Body of pancreas (tissue), 4 donors: ENCODE measurements at regions not wholly inside any gene's neighbourhood (a gene's known extent, or its start where the extent isn't known, plus 50 kb on each side); places are given as distances from the start of the nearest gene placed in this dataset.
A peak's percentile ranks its signal among the peaks of the same experiment; 100 is the strongest.

Experiments
- ATAC-seq: fragments of 150-250 bp; one replicate; pipeline ENCODE4 v1.9.1; 2016
- DNase-seq, 4 donors: peaks; one replicate each; pipeline ENCODE4 v3.0.0-alpha.2; 2019
- H3K27ac ChIP-seq, 4 donors: fragments of 200-600 bp; sonication (generic); 1 replicate in 3 of 4; 2 replicates in 1 of 4; pipeline versions ENCODE4 v1.5.1 to v1.6.1; 2016 to 2019; ENCODE audit warnings: mild to moderate bottlenecking in 1 of 4, mixed read lengths in 1 of 4, moderate library complexity in 1 of 4
- H3K27me3 ChIP-seq, 2 donors: fragments of 200-600 bp; sonication (generic); one replicate each; pipeline ENCODE4 v1.6.0; 2016; ENCODE audit warnings: mild to moderate bottlenecking in 1 of 2
- H3K36me3 ChIP-seq, 2 donors: fragments of 200-600 bp; sonication (generic); replicated peaks in 1 of 2; 2 replicates each; pipeline ENCODE4 v1.5.1; 2016; ENCODE audit warnings: low read depth in 2 of 2; ENCODE audit not compliant: insufficient read depth in 1 of 2
- H3K4me1 ChIP-seq: fragments of 200-600 bp; sonication (generic); one replicate; pipeline ENCODE4 v1.6.0; 2016
- H3K4me3 ChIP-seq, 2 donors: fragments of 200-600 bp; sonication (generic); 1 replicate in 1 of 2; 2 replicates in 1 of 2; pipeline ENCODE4 v1.5.1; 2016 to 2019
- H3K9me3 ChIP-seq, 3 donors: fragments of 200-600 bp; sonication (generic); 1 replicate in 2 of 3; 2 replicates in 1 of 3; pipeline ENCODE4 v1.5.1; 2016
- POLR2A ChIP-seq, 3 donors: fragments of 450-650 bp; IDR thresholded peaks; one replicate each; pipeline ENCODE4 v1.6.1; 2016; ENCODE audit warnings: antibody characterized with exemption in 3 of 3, mild to moderate bottlenecking in 2 of 3
- WGBS, 2 donors: methylation state at CpG; one replicate each; pipeline ENCODE4 v1.1.5; 2017; 5-methylcytosine and 5-hydroxymethylcytosine counted together
- intact Hi-C: fragments of 100-400 bp; cut with DNase I; formaldehyde crosslinking; loops from one replicate; pipeline ENCODE4 v1.15.1; 2023
- TF ChIP-seq, protein P1 (sequence below), 7 experiments: fragments of 450-650 bp in 4 of 7; fragments of 200-600 bp in 3 of 7; sonication (generic) in 3 of 7; IDR thresholded peaks; one replicate each; pipeline ENCODE4 v1.5.1; 2016 to 2019; ENCODE audit warnings: antibody characterized with exemption in 7 of 7

DNA sequence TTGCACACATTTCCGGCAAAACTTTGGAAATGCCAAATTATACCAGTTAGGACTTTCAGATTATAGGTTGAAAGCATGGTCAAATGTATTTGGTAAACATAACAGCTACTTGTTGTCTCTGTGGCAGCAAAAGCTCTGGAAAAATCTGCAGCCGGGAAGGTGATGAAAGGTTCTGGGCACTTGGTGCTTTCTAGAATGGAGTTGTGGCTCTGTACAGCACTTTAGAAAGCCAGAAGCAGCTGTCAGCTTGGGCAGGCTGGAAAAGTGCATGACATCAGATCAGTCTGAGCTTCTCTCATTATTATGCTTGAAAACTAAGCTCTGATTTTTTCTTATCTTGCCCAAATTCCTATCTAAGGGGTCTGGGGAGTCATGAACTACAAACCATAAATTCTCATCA lies 118.6 kb upstream of the MAST4 start:
- H3K27me3 ChIP-seq: no peaks in the 10 kb centered on the region
- intact Hi-C loops: no loop called here
- TF ChIP-seq, protein P1, sequence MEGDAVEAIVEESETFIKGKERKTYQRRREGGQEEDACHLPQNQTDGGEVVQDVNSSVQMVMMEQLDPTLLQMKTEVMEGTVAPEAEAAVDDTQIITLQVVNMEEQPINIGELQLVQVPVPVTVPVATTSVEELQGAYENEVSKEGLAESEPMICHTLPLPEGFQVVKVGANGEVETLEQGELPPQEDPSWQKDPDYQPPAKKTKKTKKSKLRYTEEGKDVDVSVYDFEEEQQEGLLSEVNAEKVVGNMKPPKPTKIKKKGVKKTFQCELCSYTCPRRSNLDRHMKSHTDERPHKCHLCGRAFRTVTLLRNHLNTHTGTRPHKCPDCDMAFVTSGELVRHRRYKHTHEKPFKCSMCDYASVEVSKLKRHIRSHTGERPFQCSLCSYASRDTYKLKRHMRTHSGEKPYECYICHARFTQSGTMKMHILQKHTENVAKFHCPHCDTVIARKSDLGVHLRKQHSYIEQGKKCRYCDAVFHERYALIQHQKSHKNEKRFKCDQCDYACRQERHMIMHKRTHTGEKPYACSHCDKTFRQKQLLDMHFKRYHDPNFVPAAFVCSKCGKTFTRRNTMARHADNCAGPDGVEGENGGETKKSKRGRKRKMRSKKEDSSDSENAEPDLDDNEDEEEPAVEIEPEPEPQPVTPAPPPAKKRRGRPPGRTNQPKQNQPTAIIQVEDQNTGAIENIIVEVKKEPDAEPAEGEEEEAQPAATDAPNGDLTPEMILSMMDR (IDR thresholded peaks at IDR 0.05): no peak
- no peak for TF ChIP-seq POLR2A (IDR thresholded peaks at IDR 0.05)
- no peak overlapping the region for H3K4me3 ChIP-seq
- H3K36me3 ChIP-seq: no peaks in the 10 kb centered on the region
- H3K4me1 ChIP-seq: no peaks in the 10 kb centered on the region
- no peaks in the 10 kb centered on the region for H3K9me3 ChIP-seq
- DNase-seq: no peak
- 80 to 93% methylated on average over 2 of the region's 2 CpGs for WGBS, 2 donors
- no peak for ATAC-seq
- H3K27ac ChIP-seq: no peak overlapping the region

- intact Hi-C loops: no loop called here
- no peaks in the 10 kb centered on the region for H3K4me1 ChIP-seq
- no peak overlapping the region for H3K27ac ChIP-seq
- H3K27me3 ChIP-seq: no peaks in the 10 kb centered on the region
- no peak overlapping the region for H3K4me3 ChIP-seq
- H3K36me3 ChIP-seq: no peaks in the 10 kb centered on the region
- peak in 1 of 4 donors; percentile 13 for DNase-seq
- WGBS, 2 donors: 68 to 75% methylated on average over 5 of the region's 5 CpGs
- H3K9me3 ChIP-seq: no peaks in the 10 kb centered on the region
- ATAC-seq: no peak
- TF ChIP-seq, protein P1 (IDR thresholded peaks at IDR 0.05): no peak
- TF ChIP-seq POLR2A (IDR thresholded peaks at IDR 0.05): no peak
Observed at GRCh38 chr5:66494437-66494836, 101.8 kb upstream of the MAST4 start.

GRCh38 chr5:66498791-66499207 lies 97.4 kb upstream of the MAST4 start:
- Histone ChIP-seq H3K9me3 (no peaks in the 10 kb centered on the region), H3K4me3 (no peak overlapping the region), H3K27ac (no peak overlapping the region), H3K4me1 (no peaks in the 10 kb centered on the region), H3K36me3 (no peaks in the 10 kb centered on the region), H3K27me3 (no peaks in the 10 kb centered on the region)
- ATAC-seq (no peak), DNase-seq (no peak)
- WGBS, 2 donors: 82 to 88% methylated on average over 4 of the region's 4 CpGs
- TF ChIP-seq, protein P1 (IDR thresholded peaks at IDR 0.05): no peak
- TF ChIP-seq POLR2A (IDR thresholded peaks at IDR 0.05): no peak
- intact Hi-C loops: no loop called here

DNA sequence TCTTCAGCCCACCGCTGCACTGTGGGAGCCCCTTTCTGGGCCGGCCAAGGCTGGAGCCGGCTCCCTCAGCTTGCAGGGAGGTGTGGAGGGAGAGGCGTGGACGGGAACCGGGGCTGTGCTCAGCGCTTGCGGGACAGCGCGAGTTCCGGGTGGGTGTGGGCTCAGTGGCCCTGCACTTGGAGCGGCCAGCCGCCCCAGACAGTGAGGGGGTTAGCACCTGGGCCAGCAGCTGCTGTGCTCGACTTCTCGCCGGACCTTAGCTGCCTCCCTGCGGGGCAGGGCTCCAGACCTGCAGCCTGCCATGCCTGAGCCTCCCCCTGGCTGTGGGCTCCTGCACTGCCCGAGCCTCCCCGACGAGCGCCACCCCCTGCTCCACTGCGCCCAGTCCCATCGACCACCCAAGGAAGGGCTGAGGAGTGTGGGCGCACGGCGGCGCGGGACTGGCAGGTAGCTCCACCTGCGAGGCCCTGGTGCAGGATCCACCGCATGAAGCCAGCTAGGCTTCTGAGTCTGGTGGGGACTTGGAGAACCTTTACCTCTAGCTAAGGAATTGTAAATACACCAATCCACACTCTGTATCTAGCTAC lies 92.9 kb upstream of the MAST4 start:
- intact Hi-C loops: no loop called here

More for the DNA sequence above, 92.9 kb upstream of the MAST4 start:
- DNase-seq (no peak), ATAC-seq (no peak)
- Histone ChIP-seq H3K4me1 (no peaks in the 10 kb centered on the region), H3K9me3 (no peaks in the 10 kb centered on the region), H3K36me3 (no peaks in the 10 kb centered on the region), H3K27ac (no peak overlapping the region), H3K4me3 (no peak overlapping the region), H3K27me3 (no peaks in the 10 kb centered on the region)
- no peak for TF ChIP-seq POLR2A (IDR thresholded peaks at IDR 0.05)
- TF ChIP-seq, protein P1 (IDR thresholded peaks at IDR 0.05): no peak
- WGBS, 2 donors: 94 to 100% methylated on average over 4 to 30 of the region's 30 CpGs
